Left lobe of liver (tissue), 2 donors: ENCODE measurements at regions not wholly inside any gene's neighbourhood (a gene's known extent, or its start where the extent isn't known, plus 50 kb on each side); places are given as distances from the start of the nearest gene placed in this dataset.
"Not testable (repeated sequence)": the region's sequence is repeated elsewhere in the genome, so short reads cannot be mapped to it uniquely, and the experiment has no call there.

Experiments used
- ATAC-seq: fragments of 200-7000 bp; cut with Tn5 transposase; one replicate; pipeline ENCODE4 v1.9.1; 2020; ENCODE audit warnings: mild to moderate bottlenecking, moderate library complexity
- DNase-seq: peaks from one replicate; pipeline ENCODE4 v3.0.0-alpha.2; 2020; ENCODE audit warnings: low spot score
- donor health status: DM: no; HTN: no; CAD: no; lungs with moderate emphysema.
- donor health status: DM: no; HTN: yes; CAD: no.

DNA sequence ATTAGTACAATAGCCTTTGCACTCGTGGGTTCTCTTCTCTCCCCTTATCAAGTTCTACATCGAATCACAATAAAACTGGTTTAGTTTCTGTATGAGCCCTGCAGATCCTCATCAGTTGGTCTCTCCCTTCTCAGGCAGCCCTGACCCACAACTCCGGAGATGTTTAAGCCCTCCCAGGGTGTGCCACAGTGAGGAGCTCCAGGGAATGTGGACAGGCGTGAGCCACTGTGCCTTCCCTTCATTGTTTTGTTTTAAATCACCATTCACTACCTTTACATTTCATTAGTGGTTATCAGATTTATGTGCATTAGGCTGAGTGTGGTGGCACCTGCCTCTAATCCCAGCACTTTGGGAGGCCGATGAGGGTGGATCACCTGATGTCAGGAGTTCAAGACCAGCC, 133.2 kb downstream of the LARP7 start:
- no peak for ATAC-seq
- no peak for DNase-seq

DNA sequence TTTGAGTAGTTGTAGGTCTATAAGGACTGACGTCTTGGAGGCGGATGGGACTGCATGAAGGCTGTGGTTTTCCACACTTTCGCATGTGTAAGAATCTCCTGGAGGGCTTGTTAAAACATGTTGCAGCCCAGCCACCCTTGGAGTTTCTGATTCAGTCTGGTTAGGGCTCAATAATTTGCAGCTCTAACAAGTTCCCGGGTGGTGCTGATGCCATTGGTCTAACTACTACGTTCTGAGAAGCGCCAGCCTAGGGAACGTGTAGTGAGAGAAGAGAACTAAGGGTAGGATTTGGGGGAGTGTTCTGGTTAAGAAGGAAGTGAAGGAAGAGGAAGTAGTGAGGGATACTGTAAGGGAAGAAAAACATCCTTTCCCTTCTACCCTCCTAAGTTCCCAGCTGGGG, 138.9 kb downstream of the LARP7 start:
- DNase-seq (no peak), ATAC-seq (no peak)

DNA sequence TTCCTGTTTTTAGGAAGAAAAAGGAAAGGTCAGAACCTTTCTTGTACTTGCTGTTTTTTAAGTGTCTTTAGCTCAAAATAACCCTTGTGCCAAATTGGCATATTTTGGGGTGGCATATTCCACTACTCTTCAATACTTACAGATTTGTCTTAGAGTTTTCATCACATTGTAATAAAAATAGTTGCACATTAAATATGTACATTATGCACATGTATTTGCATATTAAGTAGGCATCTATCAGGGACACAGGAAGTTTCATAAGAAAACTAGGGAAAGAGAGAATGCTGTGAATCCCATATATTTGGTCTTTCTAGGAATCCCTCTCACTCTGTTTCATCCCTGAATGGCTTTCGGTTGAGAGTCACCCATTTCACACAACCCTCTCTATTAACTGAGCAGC, 139.6 kb downstream of the LARP7 start:
- no peak for ATAC-seq
- no peak for DNase-seq

DNA sequence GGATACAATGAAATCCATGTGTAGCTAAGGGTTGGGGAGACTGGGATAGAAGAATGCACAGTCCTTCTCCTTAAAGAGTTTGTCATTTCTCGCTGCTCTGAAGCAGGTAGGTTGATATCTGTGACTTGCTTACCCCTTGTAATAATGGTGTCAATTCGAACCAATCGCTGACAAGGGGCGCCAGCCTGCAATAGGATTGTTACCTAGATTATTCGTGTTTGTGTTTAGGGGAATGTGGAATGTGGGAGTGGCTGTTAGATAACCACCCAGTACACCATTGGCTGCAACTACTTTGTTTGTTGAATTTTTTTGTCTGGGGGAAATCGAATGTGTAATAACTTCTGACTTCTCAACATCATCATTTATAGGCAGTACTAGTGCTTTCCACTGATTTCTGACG, 141.6 kb downstream of the LARP7 start:
- DNase-seq (no peak), ATAC-seq (no peak)

DNA sequence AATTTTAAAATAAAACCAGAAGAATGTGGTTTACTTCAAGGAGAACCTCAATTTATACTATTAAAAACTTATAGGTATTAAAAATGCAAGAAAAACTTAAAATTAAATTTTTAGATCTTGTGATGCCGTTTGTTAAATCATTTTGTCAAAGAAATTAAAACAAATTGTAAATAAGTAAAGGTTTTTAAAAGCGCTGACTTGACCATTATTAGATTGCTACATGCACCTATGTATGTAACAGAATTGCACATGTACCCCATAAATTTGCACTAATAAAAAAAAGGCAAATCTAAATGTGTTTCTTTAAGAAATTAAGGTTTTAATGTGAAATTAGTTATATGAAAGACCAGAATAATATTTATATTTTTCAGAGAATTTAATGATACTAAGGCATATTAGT, 156.1 kb downstream of the LARP7 start:
- ATAC-seq (no peak), DNase-seq (no peak)

DNA sequence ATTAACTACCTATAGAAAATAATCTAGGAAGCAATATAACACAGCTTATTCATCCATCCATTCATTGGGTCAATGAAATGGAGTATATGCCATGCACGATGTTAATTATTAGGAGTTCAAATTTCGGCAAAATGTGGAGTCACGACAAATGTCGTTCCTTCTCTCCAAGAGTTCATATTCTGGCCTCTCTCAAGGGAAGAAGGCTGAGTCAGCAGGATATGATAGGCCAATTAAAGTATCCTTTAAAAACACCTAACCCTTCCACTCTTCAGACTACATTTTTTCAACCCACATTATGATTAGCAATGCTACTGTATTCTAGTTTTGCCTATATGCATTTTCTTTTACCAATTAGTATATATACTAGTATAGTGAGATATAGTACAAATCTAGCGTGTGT, 163.1 kb downstream of the LARP7 start:
- DNase-seq (no peak), ATAC-seq (no peak)

DNA sequence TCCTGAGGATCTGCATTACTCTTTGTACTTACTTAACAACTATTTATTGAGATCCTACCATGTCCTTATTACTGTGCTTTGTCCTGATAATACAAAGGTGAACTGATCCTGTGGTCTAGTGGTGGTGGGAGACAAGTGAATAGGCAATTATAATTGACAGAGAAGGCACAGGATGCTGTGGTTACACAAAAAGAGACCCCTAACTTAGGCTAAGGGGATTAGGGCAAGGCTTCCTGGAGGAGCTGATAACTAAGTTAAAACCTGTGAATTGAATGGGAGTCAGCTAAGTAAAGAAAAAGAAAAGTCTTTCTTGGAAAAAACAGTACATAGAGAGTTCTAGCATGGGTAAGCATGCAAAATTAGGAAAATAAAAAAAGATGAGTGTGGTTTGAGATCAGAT, 164.4 kb downstream of the LARP7 start:
- ATAC-seq (no peak), DNase-seq (no peak)

DNA sequence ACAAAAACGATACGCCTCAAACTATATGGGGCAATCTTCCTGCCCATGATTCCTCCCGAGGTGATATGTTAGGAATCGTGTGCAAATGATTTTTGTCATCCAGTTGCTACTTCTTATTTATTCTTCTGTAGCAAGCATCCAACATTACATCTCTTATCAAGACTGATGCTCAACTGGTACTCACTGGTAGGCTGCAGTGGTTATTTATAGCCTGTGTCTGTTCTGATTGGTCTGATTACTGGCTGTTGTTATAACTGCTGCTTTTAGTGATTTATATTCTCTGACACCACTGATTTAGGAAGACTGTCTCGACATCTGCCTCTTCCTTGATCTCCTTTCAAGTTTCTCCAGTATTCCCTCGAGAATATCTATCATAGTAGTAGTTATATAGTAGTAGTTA, 165.8 kb downstream of the LARP7 start:
- no peak for ATAC-seq

DNA sequence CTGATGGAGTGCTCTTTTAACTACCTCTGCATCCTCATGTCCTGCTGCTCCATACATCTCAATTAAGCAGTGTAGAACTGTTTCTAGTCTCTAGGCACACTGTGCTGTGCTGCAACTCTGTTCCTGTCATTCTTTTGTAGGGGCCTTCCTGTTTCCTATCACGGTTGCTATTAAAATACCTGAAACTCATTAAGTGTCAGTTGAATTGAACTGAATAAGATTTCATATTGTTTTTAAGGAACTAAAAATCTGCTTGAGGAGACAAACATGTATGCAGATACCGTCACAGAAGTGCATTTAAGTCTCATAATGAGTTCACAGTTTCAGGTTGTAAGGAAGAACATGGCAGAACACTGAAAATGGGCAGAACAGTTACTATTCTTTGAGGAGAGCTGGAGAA, 170.1 kb downstream of the LARP7 start:
- no peak for DNase-seq
- ATAC-seq: no peak

More for the DNA sequence above, 165.8 kb downstream of the LARP7 start:
- DNase-seq: no peak

DNA sequence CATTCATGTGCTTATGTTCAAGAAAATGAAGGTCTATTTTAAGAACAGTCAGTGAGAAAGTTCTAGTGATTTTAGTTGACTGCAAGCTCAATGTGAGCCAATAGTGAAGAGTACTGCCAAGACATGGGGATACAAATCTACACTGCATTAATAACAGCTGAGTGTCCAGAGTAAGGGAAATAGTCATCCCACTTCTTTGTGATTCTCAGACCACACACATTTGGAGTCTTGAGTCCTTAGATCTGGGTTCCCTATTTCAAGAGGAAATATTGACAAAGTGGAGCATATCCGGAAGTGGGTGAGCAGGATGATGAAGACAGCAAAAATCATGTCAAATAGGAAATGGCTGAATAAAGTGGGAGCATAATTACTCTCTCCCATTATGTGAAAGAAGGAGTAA, 171.1 kb downstream of the LARP7 start:
- no peak for ATAC-seq
- no peak for DNase-seq

DNA sequence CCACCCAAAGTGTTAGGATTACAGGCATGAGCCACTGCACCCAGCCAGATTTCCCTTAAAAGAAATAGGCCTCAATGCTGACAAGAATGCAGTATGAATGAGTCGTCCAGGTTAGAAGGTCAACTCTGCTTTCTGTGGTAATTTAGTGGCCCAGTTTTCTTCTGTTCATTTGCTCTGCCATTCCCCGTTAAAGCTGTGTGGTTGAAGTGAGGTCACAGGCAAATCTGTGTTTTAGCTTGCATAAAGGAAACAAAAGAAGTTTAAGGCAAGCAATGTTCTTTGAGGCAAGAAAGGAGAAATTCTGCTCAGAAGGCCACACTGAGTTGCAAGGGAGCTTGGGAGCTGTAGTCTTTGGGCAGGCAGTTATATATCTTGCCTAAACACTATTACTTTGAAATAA, 176.8 kb downstream of the LARP7 start:
- DNase-seq: no peak
- no peak for ATAC-seq

DNA sequence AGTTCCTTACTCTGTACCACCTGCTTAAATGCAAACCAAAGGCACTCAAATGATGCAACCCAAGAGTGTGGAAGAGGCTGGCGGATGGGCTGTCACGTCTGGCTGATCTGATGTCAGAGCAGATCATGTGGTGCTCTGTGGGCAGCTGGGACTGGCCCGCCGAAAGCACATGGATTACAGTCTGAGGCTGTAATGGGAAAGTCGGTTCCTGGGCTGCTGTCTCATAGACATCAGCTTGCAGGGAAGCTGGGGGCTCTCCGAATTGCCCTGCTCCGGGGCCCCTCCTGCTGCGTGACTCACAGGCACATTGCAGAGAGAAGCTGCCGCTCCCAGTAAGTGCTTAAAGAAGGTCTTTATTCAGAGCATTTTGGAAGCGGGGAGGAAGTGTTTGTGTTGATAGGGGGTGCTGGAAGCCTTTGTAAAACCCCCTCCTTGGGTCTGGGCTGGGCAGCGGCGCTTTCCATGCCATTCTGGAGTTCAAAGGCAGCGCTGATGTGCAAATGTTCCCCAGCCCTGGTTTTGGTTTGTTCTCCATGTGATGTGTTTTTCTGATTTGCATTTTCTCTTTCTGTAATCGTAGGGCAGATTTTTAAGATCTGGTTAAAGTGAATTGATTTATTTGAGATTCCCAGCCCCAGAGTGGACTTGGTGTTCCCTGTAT, 181.1 kb downstream of the LARP7 start:
- ATAC-seq: peak; percentile 64
- no peak for DNase-seq

DNA sequence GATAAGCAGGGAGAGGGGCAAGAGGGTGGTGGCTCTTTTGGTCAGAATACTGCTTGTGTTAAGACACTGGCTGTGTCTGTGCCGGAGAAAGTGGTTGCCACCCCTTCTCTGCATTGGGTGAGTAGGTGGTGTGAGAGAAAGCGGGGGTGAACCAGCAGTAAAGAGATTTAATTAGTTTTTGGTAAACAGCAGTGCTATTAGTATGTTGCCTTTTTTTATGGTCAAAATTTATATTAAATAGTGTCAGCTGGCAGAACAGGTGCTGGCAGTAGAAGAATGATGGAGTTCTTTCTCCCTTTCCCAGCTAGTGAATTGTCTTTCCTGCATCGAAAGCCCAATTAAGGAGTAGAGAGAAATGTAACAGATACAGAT, 181.6 kb downstream of the LARP7 start:
- no peak for ATAC-seq
- DNase-seq: no peak

DNA sequence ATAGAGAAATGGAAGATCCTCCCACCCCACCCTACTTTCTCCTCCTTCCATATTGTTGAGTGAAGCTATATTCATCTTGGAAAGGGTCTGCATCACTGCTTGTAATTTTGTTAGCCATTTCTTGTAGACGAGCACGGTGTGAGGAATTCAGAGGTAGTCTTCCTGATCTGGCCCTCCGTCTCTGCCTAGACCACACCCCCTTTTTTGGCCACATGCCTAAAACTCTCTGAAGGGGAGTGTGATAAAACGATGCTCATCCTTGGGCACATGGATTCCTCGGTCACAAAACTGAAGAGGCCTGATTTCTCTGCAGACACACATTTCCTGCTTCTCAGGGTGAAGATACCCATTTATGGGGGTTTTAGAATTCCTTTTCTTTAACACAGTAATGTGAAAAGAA, 182.8 kb downstream of the LARP7 start:
- ATAC-seq: no peak
- no peak for DNase-seq

DNA sequence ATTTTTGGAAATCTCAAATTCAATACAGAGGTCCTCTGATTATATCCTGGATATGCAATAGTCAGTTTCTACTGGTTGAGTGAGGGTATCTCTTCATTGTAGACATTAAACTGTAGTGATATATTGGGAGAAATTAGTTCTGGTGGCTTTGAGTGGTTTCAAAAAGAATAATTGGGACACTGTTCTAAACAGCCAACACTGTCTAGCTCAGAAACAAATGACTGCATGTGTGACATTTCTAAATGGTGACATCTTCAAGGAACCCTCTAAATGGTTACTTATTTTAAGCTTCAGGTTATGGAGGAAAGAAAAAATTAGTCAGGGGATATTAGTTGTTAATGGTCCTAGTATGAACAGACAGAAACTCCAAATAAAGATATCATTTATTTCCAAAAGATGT, 186.2 kb downstream of the LARP7 start:
- DNase-seq (no peak), ATAC-seq (no peak)

DNA sequence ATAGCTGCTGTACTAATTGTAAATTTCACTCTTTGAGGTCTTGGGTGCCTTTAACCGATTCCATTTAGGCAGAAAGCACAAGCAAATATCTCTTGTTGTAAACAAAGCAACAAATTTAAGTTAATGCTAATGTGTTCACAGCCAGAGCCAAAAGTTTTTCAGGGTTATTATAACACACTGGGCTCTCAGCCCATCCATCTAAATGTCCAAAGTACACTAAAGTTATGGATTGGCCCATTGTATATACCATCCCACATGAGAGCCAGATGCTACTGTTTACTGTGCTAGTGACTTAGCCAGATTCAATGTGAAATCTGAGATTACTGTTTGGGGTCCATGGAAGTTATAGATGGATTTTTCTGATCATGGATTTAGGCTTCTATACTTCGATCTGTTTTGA, 186.7 kb downstream of the LARP7 start:
- ATAC-seq: no peak
- no peak for DNase-seq

DNA sequence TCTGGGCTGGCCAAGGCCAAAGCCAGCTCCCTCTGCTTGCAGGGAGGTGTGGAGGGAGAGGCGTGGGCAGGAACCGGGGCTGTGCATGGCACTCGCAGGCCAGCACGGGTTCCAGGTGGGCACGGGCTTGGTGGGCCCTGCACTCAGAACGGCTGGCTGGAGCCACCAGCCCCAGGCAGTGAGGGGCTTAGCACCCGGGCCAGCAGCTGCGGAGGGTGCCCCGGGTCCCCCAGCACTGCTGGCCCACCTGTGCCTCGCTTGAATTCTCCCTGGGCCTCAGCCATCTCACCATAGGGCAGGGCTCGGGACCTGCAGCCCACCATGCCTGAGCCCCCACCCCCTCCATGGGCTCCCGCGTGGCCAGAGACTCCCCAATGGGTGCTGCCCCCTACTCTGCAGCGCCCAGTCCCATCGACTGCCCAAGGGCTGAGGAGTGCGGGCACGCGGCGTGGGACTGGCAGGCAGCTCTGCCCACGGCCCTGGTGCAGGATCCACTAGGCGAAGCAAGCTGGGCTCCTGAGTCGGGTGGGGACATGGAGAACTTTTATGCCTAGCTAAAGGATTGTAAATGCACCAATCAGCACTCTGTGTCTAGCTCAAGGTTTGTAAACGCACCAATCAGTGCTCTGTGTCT, 193.9 kb downstream of the LARP7 start:
- no peak for DNase-seq
- ATAC-seq: no peak

DNA sequence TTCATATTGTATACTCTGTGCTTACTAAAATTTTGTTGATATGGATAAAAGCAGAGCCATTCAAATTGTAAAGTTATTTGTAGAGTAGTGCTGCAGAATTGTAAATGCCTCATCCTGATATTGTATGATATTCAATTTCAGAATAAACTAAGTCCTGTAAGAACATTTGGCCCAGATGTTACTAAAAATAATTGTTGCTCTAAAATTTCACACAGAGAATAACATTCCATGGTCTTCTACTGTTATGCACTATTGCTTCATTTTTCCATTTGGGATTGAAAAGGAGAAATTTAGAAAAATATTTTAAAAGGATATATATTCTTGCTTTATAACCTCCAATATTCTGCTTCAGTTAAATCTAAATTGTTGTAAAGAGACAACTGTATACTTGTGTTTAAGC, 195.6 kb downstream of the LARP7 start:
- no peak for DNase-seq

DNA sequence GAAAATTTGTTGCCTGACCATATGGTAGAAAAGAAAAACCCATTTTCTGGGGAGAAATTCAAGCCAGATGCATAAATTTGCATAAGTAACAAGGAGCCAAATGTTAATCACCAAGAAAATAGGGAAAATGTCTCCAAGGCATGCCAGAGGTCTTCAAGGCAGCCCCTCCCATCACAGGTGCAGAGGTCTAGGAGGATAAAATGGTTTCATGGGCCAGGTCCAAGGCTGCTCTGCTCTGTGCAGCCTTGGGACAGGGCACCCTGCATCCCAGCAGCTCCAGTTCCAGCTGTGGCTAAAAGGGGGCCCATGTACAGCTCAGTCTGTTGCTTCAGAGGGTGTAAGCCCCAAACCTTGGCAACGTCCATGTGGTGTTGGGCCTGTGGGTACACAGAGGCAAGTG, 200.0 kb downstream of the LARP7 start:
- ATAC-seq (no peak), DNase-seq (no peak)

More for the DNA sequence above, 195.6 kb downstream of the LARP7 start:
- no peak for ATAC-seq

DNA sequence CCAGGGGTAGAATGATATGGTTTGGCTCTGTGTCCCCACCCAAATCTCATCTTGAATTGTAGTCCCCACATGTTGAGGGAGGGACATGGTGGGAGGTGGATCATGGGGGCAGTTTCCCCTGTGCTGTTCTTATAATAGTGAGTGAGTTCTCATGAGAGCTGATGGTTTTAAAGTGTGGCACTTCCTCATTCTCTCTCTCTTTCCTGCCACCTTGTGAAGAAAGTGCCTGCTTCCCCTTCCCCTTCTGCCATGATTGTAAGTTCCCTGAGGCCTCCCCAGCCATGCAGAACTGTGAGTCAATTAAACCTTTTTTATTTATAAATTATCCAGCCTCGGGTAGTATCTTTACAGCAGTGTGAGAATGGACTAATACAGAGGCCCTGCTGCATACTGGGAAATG, 201.1 kb downstream of the LARP7 start:
- ATAC-seq, DNase-seq: not testable (repeated sequence)

DNA sequence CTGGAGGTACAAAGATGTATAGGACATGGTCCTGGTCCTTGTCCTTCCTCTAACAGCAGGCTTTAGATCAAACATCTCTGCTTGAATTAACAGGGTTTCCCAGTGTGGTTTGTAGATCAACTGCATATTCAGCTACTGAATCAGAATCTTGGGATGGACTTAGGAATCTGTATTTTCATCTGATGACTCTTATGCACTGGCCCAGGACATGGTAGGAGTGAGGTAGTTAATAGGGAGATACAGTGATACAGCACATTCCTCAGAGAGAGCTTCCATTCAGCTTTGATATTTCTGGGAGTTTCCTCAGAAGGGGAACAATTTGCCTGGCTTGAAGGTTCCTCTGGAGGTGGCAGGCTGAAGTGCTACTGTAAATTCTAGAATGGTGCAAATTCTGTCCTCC, 203.1 kb downstream of the LARP7 start:
- no peak for ATAC-seq
- DNase-seq: no peak

DNA sequence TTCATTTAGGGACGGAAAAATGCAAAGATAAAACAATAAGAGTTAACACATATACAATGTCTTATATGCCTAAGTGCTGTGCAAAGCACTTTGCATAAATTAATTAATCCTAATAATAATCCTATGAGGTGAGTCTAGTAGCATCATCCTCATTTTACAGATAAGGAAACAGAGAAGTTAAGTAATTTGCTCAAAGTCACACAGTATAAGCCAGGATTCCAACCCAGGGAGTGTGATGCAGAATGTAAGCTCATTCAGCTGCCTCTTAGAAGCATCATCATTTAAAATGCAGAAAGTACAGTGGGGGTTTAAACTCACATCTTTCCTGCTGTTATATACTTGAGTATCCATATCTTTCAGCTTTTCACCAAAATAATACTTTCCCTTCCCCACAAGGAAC, 203.7 kb downstream of the LARP7 start:
- no peak for ATAC-seq

DNA sequence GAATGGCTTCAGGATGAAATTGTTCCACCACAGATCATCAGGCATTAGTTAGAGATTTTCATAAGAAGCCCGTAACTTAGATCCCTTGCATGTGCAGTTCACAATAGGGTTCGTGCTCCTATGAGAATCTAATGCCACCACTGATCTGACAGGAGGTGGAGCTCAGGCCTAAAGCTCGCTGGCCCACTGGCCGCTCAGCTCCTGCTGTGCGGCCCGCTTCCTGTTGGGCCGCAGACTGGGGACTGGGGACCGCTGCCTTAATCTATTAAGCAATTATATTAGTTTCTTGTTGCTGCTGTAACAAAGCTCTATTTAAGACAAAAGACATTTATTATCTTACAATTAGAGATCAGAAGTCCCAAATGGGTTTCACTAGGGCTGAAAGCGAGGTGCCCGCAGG, 205.6 kb downstream of the LARP7 start:
- no peak for ATAC-seq
- no peak for DNase-seq

More for the DNA sequence above, 203.7 kb downstream of the LARP7 start:
- no peak for DNase-seq
